Stimulated activated effector memory CD8-positive, alpha-beta T cell treated with anti-CD3 and anti-CD28 coated beads, Interleukin-12 subunit alpha, Interleukin-12 subunit beta, amount 100 ng/mL, for 72 hours (primary cell): ENCODE measurements at regions not wholly inside any gene's neighbourhood (a gene's known extent, or its start where the extent isn't known, plus 50 kb on each side); places are given as distances from the start of the nearest gene placed in this dataset.

Experiments used
- ATAC-seq: fragments of 150-1000 bp; cut with Tn5 transposase; 2 replicates; pipeline ENCODE4 v1.10.0; 2021
- DNase-seq, 2 donors: peaks; one replicate each; pipeline ENCODE4 v3.0.0; 2021 to 2022; ENCODE audit warnings: low spot score in 2 of 2
- H3K27ac Mint-ChIP-seq: one replicate; pipeline ENCODE4 v1.8.0; 2022; ENCODE audit warnings: mild to moderate bottlenecking, mixed read lengths
- H3K36me3 Mint-ChIP-seq: one replicate; pipeline ENCODE4 v1.8.0; 2022; ENCODE audit warnings: mild to moderate bottlenecking, mixed read lengths
- H3K4me1 Mint-ChIP-seq: one replicate; pipeline ENCODE4 v1.8.0; 2022; ENCODE audit warnings: mixed read lengths
- H3K4me3 Mint-ChIP-seq: one replicate; pipeline ENCODE4 v1.8.0; 2022; ENCODE audit warnings: mild to moderate bottlenecking, mixed read lengths
- H3K9me3 Mint-ChIP-seq: one replicate; pipeline ENCODE4 v1.8.0; 2022; ENCODE audit warnings: mixed read lengths

DNA sequence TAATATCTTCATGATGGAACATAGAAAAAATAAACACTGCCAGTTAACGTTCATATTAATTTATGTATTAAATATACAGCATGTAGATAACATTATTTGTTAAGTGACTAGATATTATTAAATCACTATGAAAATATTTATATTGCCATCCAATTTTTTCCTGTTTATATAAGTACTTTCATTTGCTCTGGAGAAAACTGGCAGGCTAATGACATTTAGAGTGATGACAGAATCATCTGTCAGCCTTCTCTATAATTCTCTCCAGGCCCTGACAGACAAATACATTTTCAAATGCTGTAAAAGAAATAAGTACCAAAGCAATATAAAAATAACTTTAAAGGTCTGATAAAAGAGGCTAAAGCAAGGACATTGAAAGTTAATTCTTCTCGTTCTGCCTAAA lies 2556.7 kb upstream of the PCDH20 start:
- Mint-ChIP-seq H3K9me3 (peaks cover 17% of the 10 kb centered on the region), H3K4me3 (no peak overlapping the region), H3K36me3 (no peaks in the 10 kb centered on the region), H3K27ac (no peak overlapping the region), H3K4me1 (no peaks in the 10 kb centered on the region)
- DNase-seq (no peak), ATAC-seq (no peak)

DNA sequence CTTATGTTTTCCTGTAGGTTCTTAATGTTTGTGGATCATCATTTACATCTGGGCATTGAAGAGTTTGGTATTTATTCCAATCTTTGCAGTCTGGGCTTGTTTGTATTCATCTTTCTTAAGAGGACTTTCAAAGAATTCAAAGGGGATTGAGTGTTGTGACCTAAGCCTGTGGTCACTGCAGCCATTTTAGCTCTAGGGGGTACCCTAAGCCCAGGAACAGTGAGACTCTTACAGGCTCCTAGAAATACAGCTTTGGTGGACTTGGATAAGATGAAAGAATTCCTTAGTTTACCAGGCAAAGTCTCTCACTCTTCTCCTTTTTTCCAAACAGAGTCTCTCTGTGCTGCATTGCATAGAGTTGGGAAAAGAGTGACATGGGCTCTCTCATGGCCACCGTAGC lies 2539.0 kb upstream of the PCDH20 start:
- H3K4me1 Mint-ChIP-seq, result no peaks in the 10 kb centered on the region
- H3K9me3 Mint-ChIP-seq, result peaks cover 20% of the 10 kb centered on the region
- H3K4me3 Mint-ChIP-seq, result no peak overlapping the region
- no peak for ATAC-seq
- DNase-seq, result no peak
- H3K36me3 Mint-ChIP-seq, result no peaks in the 10 kb centered on the region
- H3K27ac Mint-ChIP-seq, result no peak overlapping the region

DNA sequence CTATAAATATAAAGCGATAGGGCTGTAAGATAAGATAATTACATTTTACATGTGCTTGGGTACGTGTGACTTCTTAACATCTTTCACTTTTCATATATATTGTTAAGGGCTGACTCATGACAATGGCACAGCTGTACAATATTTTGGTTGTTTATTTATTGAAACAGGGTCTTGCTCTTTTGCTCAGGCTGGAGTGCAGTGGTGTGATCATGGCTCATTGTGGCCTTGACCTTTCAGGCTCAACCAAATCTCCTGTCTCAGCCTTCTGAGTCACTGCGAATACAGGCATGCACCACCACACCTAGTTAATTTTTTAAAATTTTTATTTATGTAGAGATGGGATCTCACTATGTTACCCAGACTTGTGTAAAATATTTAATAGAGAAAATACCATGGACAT lies 2532.4 kb upstream of the PCDH20 start:
- DNase-seq (no peak), ATAC-seq (no peak)
- Mint-ChIP-seq H3K4me1 (no peaks in the 10 kb centered on the region), H3K9me3 (peaks cover 8% of the 10 kb centered on the region), H3K27ac (no peak overlapping the region), H3K4me3 (no peak overlapping the region), H3K36me3 (no peaks in the 10 kb centered on the region)

DNA sequence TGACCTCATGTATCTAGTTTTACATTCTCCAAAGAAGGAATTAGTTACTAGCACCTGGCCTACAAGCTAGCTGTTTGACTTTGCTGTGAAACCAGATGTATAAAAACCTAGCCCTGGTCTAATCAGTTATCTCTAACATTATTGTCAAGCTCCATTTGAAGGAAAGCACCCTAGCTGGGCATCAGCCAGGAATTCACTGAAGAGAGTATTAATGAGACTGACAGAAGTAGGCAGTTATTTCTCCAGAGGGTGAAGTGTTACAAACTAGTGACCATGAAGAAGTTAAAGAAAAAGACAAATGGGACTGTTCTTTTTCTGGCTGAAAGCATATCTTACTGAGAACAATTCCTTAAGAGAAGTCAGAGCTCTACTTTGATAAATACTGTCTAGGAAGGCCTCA lies 2529.3 kb upstream of the PCDH20 start:
- Mint-ChIP-seq H3K4me1 (no peaks in the 10 kb centered on the region), H3K4me3 (no peak overlapping the region), H3K27ac (no peak overlapping the region), H3K36me3 (no peaks in the 10 kb centered on the region), H3K9me3 (no peaks in the 10 kb centered on the region)
- ATAC-seq, result no peak
- DNase-seq, result no peak

DNA sequence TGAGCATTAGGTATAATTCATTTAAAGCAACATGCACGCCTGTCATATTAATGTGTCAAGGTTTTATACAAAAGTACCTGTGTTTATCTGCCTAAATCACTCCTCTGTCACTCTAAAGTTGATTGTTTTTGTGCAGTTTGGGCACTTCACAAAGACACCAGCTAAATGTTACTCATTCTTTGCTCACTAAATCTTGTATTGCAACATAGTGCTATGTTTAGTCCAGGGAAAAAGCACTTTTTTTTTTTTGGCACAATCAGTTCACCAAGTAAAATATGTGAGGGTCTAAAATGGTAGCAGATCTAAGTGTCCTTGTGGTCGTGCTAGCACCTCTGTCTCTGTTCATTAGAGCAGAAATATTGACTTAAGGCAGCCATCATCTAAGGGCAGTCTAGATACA lies 2526.7 kb upstream of the PCDH20 start:
- DNase-seq (no peak), ATAC-seq (no peak)
- H3K27ac Mint-ChIP-seq, result no peak overlapping the region
- H3K9me3 Mint-ChIP-seq, result no peaks in the 10 kb centered on the region
- no peaks in the 10 kb centered on the region for H3K36me3 Mint-ChIP-seq
- no peaks in the 10 kb centered on the region for H3K4me1 Mint-ChIP-seq
- H3K4me3 Mint-ChIP-seq, result no peak overlapping the region

DNA sequence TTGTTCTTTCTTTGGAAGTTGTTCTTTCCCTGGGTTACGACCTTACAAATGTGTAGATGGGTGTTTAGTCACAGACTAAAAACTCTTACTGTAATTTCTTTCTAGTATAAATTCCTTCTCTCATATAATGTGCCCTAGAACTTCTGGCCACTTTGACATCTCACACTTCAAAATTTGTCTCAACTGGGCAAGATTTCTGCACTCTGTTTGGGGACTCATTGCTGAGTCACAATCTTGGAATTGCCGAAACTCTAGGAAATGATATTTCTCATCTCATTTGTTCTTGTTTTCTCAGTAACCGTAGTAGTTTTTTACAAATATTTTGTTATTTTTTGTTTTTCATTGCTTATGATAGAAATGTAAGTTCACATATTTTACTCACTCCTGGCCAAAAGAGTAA lies 2523.2 kb upstream of the PCDH20 start:
- no peaks in the 10 kb centered on the region for H3K36me3 Mint-ChIP-seq
- H3K9me3 Mint-ChIP-seq, result peaks cover 17% of the 10 kb centered on the region
- no peak overlapping the region for H3K27ac Mint-ChIP-seq
- no peak overlapping the region for H3K4me3 Mint-ChIP-seq
- H3K4me1 Mint-ChIP-seq, result no peaks in the 10 kb centered on the region
- DNase-seq (no peak), ATAC-seq (no peak)

DNA sequence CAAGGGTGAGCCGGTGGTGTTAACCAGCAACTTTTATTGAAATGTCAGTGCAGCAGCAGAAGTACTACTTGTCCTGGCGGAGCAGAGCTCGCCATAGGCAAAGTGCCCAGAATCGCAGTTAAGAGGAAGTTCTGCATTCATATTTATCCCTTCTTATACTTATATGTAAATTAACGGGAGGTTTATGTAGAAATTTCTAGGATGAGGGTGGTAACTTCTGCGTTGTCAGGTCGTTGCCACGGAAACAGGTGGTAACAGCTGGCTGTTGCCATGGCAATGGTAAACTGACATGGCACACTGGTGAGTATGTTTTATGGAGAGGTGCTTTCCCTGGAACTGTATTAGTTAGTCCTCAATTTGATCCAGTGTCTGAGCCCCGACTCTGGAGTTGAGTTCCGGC lies 2494.9 kb upstream of the PCDH20 start:
- Mint-ChIP-seq H3K27ac (no peak overlapping the region), H3K9me3 (peaks cover 17% of the 10 kb centered on the region), H3K4me3 (no peak overlapping the region), H3K4me1 (no peaks in the 10 kb centered on the region), H3K36me3 (no peaks in the 10 kb centered on the region)
- DNase-seq (no peak), ATAC-seq (no peak)

DNA sequence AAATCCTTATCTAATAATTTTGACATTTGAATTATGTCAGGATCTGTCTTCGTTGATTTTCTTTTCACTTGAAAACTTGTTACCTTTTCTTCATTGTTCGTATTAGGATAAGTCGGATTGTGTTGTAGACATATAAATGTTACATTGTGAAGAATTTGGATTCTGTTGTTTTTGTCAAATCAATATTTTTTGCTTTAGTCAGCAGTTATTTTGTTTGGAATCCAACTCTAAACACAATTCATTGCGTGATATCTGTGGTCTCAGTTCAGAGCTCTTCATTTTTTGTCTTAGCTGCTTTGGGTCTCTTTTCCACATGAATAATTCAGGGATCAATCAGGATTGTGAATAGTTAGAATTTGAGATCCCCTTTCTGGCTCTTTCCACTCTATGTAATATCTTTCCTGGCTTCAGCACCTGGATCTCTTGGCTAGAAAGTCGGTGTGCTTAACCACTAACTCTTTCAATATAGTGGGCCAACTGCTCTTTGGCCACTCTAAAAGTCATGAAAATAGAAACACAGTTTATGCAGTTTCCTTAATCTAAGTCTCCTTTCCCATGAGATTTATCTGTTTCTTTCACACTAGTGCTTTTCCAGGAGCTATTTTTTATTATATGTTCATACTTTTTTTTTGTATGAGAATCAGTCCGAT lies 2494.2 kb upstream of the PCDH20 start:
- DNase-seq (no peak), ATAC-seq (no peak)
- H3K9me3 Mint-ChIP-seq, result peaks cover 15% of the 10 kb centered on the region

DNA sequence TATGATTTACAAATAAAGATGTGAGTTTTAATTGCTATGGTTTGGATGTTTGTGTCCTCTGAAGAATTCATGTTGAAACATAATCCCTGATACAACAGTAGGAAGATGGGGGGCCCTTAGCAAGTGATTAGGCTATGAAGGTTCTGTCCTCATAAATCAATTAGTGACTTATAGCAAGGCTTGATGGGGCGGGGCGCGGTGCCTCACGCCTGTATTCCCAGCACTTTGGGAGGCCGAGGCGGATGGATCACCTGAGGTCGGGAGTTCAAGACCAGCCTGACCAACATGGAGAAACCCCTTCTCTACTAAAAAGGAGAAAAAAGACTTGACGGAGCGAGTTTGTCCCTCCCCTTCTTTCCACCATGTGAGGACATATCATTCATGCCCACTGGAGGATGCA lies 2486.5 kb upstream of the PCDH20 start:
- DNase-seq, result no peak
- no peak overlapping the region for H3K4me3 Mint-ChIP-seq
- H3K4me1 Mint-ChIP-seq, result no peaks in the 10 kb centered on the region
- no peak overlapping the region for H3K27ac Mint-ChIP-seq
- no peak for ATAC-seq
- H3K9me3 Mint-ChIP-seq, result peaks cover 12% of the 10 kb centered on the region
- H3K36me3 Mint-ChIP-seq, result no peaks in the 10 kb centered on the region

More for the DNA sequence above, 2494.2 kb upstream of the PCDH20 start:
- Mint-ChIP-seq H3K36me3 (no peaks in the 10 kb centered on the region), H3K4me3 (no peak overlapping the region), H3K27ac (no peak overlapping the region), H3K4me1 (no peaks in the 10 kb centered on the region)

DNA sequence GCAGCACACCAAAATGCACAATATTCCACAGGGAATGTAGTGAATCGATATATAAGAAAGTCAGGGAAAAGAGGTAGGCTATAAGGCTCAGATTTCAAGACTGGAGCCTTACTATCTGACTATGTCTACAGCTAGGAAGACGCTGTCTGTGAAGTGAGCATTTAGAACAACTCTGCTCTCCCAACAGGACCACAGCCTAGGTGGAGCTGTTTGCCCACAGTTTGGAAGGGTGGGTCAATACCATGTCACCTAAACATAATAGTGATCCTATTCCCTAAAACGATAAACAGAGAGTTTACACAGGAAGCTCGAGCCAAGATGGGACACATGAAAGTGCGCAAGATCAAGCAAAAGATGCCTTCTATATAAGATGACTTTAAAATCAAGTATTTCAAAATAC lies 2486.0 kb upstream of the PCDH20 start:
- Mint-ChIP-seq H3K27ac (no peak overlapping the region), H3K9me3 (peaks cover 9% of the 10 kb centered on the region), H3K36me3 (no peaks in the 10 kb centered on the region), H3K4me3 (no peak overlapping the region), H3K4me1 (no peaks in the 10 kb centered on the region)
- ATAC-seq (no peak), DNase-seq (no peak)

DNA sequence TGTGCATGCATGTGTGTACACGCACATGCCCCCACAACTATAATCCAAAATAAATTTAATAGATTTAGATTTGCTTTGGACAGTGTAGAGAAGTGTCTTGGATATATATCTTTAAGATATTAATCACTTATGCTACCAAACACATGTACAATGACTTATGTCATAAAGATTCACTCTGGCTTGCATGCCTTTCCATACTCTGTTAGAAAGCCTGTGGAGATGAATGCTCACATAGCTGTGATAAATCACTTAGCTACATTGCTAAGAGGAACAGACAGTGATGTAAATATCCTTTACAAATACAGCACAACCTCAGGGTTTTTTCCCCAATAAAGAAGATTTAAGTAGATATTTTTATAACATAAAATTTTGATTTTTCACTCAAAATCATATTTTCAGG lies 2484.8 kb upstream of the PCDH20 start:
- DNase-seq (no peak), ATAC-seq (no peak)
- no peaks in the 10 kb centered on the region for H3K36me3 Mint-ChIP-seq
- no peak overlapping the region for H3K4me3 Mint-ChIP-seq
- H3K27ac Mint-ChIP-seq, result no peak overlapping the region
- H3K9me3 Mint-ChIP-seq, result peaks cover 10% of the 10 kb centered on the region
- H3K4me1 Mint-ChIP-seq, result no peaks in the 10 kb centered on the region

DNA sequence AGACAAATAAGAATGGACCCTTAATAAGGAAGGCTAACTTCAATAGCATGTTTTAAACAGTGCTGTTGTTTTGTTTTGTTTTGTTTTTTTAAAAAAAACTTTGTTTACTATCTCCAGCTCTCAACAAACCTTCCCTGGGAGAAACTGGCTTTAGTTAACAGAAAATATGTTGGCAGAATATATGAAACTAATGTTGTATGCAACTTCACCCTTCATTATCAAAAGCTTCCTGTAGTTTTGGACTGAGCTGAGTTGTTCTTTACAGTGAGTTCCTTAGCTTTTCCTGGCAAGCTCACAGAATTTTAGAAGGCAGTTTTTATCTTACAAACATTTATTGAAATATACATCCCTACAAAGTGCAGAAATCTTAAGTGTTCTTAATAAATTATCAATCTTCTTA lies 2480.7 kb upstream of the PCDH20 start:
- Mint-ChIP-seq H3K4me1 (no peaks in the 10 kb centered on the region), H3K9me3 (peaks cover 6% of the 10 kb centered on the region), H3K4me3 (no peak overlapping the region), H3K27ac (no peak overlapping the region), H3K36me3 (no peaks in the 10 kb centered on the region)
- ATAC-seq (no peak), DNase-seq (no peak)

DNA sequence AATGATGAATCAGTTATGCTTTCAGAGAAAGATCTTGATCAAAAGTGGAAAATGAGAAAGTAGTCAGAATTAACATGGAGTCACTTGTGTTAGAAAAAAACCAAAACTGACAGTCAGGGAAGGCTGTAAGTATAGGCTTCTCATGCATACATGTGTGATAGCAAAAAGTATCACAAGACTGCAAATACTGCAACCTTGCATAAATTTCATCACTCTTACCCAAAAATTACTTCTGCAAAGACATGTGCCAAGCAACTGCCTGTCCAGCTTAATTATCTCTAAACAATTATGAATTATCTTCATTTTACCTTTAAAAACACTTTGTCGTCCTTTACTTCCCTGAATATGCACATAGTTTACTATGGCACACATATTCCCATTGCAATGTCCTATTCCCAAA lies 2466.4 kb upstream of the PCDH20 start:
- no peaks in the 10 kb centered on the region for H3K36me3 Mint-ChIP-seq
- no peak for ATAC-seq
- no peaks in the 10 kb centered on the region for H3K4me1 Mint-ChIP-seq
- no peak overlapping the region for H3K4me3 Mint-ChIP-seq
- H3K27ac Mint-ChIP-seq, result no peak overlapping the region
- DNase-seq, result no peak
- peaks cover 14% of the 10 kb centered on the region for H3K9me3 Mint-ChIP-seq

DNA sequence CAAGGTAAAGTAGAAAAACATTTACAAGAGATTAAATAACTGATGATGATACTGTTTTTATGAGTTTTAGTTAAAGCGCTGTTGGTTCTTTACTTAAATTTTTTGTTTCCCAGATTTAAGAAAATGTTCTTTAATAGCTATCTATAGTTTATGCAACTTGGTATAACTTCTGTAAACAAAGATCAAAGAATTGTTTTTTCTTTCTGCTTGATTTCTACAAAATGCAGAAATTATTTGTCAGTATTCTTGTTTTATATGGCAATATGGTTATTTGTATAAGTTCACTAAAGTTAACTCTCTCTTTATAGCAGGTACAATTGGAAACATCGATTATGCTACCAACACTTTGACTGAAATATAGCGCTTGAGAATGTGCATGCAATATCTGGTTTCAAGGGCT lies 2465.1 kb upstream of the PCDH20 start:
- H3K36me3 Mint-ChIP-seq, result no peaks in the 10 kb centered on the region
- DNase-seq (no peak), ATAC-seq (no peak)
- H3K4me3 Mint-ChIP-seq, result no peak overlapping the region
- H3K4me1 Mint-ChIP-seq, result no peaks in the 10 kb centered on the region
- no peak overlapping the region for H3K27ac Mint-ChIP-seq
- H3K9me3 Mint-ChIP-seq, result peaks cover 12% of the 10 kb centered on the region

DNA sequence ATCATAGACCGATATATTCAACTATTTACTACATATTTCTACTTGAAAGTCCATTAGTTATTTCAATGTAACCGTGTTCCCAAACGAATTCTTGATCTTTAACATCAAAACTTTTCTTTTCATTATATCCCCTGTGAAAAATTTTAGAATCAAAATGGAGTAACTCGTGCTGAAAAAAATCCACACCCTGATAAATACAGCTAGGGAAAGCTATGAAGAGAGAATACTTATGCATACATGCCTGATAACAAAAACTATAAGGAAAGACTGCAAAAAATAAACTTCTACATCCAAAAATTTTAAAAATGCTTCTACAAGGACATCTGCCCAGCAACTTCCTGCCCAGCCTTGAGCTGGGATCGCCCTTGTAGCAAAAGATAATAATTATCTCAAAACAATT lies 2458.3 kb upstream of the PCDH20 start:
- no peak overlapping the region for H3K4me3 Mint-ChIP-seq
- no peak for DNase-seq
- H3K4me1 Mint-ChIP-seq, result no peaks in the 10 kb centered on the region
- no peak for ATAC-seq
- H3K27ac Mint-ChIP-seq, result no peak overlapping the region
- H3K9me3 Mint-ChIP-seq, result peaks cover 5% of the 10 kb centered on the region
- H3K36me3 Mint-ChIP-seq, result no peaks in the 10 kb centered on the region

DNA sequence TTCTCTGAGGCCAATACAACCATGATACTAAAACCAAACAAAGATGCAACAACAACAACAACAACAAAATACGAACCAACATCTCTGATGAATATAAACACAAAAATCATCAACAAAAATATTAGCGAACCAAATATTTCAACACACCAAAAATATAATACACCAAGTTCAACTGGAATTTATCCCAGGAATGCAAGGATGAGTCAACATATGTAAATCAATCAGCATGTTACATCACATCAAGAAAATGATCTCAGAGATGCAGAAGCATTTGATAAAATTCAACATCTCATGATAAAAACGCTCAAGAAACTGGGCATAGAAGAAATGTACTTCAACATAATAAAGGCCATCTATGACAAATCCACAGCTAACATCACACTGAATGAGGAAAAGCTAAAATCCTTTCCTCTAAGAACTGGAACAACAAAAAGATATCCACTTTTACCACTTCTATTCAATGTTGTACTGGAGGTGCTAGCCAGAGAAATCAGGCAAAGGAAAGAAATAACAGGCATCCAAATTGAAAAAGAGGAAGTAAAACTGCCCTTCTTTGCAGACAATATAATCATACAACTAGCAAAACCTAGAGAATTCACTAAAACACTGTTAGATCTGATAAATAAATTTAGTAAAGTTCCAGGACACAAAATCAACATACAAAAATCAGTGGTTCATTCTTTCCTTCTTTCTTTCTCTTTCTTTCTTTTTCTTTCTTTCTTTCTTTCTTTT lies 2448.7 kb upstream of the PCDH20 start:
- DNase-seq, result no peak
- no peak for ATAC-seq
- H3K4me3 Mint-ChIP-seq, result no peak overlapping the region
- peaks cover 33% of the 10 kb centered on the region for H3K9me3 Mint-ChIP-seq
- H3K4me1 Mint-ChIP-seq, result no peaks in the 10 kb centered on the region
- no peaks in the 10 kb centered on the region for H3K36me3 Mint-ChIP-seq
- no peak overlapping the region for H3K27ac Mint-ChIP-seq
